Type B pancreatic cell (in vitro differentiated cells): ENCODE measurements at regions not wholly inside any gene's neighbourhood (a gene's known extent, or its start where the extent isn't known, plus 50 kb on each side); places are given as distances from the start of the nearest gene placed in this dataset.

ENCODE experiments used
- DNase-seq: peaks from one replicate; pipeline ENCODE4 v3.0.0; 2021; ENCODE audit warnings: mixed read lengths; ENCODE audit not compliant: unreplicated experiment; ENCODE audit errors: extremely low spot score
- H3K27ac Mint-ChIP-seq: 2 replicates; pipeline ENCODE4 v1.8.0; 2021; ENCODE audit warnings: mild to moderate bottlenecking, mixed read lengths
- H3K27me3 Mint-ChIP-seq: 2 replicates; pipeline ENCODE4 v1.8.0; 2021; ENCODE audit warnings: mixed read lengths
- H3K36me3 Mint-ChIP-seq: 2 replicates; pipeline ENCODE4 v1.8.0; 2021; ENCODE audit warnings: mixed read lengths
- H3K4me1 Mint-ChIP-seq: one replicate; pipeline ENCODE4 v1.8.0; 2021; ENCODE audit warnings: mixed read lengths; ENCODE audit not compliant: unreplicated experiment
- H3K4me3 Mint-ChIP-seq: 2 replicates; pipeline ENCODE4 v1.8.0; 2021; ENCODE audit warnings: mild to moderate bottlenecking, mixed read lengths
- H3K9me3 Mint-ChIP-seq: 2 replicates; pipeline ENCODE4 v1.8.0; 2021; ENCODE audit warnings: mixed read lengths
- TF ChIP-seq, protein P1 (sequence below): fragments of 200-600 bp; sonication (generic); conservative IDR thresholded peaks from 2 replicates; pipeline ENCODE4 v1.5.0; 2021; ENCODE audit warnings: antibody characterized with exemption, mild to moderate bottlenecking

DNA sequence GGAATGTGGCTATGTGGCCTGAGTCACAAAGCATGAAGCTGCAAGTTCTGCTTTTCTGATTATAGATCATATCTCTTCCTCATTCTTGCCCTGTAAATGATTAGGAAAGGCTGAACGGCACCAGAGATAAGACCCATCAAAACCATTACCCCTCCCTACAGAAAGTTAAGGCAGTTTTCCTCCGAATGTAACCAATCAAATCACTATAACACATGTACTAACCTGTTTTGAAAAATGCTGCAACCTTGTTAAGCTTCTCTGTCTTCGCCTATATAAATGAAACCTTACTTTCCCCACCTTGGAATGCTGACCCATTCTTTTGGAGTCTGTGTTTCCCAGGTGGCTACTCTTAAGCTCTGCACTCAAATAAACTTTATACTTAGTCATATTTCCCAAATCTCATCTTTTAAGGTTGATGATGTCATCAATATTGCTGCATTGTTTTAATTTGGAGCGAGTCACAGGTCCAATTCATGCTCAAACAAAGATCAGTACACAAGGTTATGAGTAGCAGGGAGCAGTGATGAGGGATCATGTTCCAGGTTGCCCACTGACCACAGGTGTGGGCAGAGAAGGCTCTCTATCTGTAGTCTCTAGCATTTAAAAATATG is 662.3 kb downstream of the IRS1 start:
- no peak overlapping the region for H3K4me3 Mint-ChIP-seq
- no peaks in the 10 kb centered on the region for H3K36me3 Mint-ChIP-seq
- no peak for DNase-seq
- H3K9me3 Mint-ChIP-seq: no peaks in the 10 kb centered on the region
- peaks cover 17% of the 10 kb centered on the region for H3K4me1 Mint-ChIP-seq
- TF ChIP-seq, protein P1, sequence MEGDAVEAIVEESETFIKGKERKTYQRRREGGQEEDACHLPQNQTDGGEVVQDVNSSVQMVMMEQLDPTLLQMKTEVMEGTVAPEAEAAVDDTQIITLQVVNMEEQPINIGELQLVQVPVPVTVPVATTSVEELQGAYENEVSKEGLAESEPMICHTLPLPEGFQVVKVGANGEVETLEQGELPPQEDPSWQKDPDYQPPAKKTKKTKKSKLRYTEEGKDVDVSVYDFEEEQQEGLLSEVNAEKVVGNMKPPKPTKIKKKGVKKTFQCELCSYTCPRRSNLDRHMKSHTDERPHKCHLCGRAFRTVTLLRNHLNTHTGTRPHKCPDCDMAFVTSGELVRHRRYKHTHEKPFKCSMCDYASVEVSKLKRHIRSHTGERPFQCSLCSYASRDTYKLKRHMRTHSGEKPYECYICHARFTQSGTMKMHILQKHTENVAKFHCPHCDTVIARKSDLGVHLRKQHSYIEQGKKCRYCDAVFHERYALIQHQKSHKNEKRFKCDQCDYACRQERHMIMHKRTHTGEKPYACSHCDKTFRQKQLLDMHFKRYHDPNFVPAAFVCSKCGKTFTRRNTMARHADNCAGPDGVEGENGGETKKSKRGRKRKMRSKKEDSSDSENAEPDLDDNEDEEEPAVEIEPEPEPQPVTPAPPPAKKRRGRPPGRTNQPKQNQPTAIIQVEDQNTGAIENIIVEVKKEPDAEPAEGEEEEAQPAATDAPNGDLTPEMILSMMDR: no peak
- H3K27me3 Mint-ChIP-seq: no peaks in the 10 kb centered on the region
- H3K27ac Mint-ChIP-seq: peak overlapping the region; percentile 46

DNA sequence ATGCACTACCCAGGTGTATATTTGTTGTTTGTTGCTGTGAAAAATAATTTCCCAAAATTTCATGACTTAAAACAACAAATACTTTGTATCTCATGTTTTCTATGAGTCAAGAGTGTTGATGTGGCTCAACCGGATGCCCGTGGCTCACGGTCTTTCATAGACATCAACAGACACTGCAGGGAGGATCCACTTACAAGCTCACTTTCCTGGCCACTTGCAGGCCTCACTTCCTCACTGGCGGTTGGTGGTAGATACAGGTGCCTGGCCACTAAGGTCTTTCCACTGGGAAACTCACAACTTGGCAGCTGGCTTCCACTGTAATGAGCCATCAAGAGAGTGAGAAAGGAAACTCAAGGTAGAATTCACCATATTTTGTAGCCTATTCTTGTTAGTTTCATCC is 662.9 kb downstream of the IRS1 start:
- DNase-seq: no peak
- Mint-ChIP-seq H3K4me3 (no peak overlapping the region), H3K4me1 (peaks cover 17% of the 10 kb centered on the region), H3K9me3 (no peaks in the 10 kb centered on the region), H3K27ac (peak overlapping the region; percentile 46), H3K36me3 (no peaks in the 10 kb centered on the region), H3K27me3 (no peaks in the 10 kb centered on the region)
- TF ChIP-seq, protein P1: no peak

DNA sequence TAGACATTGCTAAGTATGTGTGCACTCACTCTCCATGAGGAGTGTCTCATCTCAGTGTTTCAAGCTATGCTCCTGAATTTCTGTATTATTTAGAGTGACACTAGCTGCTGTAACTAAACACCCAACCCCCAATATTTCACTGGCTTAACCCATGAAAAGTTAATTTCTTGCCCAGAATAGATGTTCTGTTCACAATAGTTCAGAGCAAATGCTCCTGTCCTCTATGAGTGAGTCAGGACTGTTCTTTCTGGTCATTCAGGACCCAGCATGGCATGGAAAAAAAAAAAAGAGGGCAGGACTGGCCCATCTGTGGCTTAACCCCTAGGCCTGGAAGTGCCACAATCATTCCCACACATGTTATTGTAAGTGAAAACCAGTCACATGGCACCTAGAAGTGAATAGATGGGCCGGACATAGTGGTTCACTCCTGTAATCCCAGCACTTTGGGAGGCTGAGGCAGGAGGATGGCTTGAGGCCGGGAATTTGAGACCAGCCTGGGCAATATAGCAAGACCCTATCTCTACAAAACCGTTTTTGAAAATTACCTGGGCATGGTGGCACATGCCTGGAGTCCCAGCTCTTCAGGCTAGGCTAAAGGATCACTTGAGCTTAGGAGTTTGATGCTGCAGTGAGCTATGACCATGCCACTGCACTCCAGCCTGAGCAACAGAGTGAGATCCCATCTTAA is 663.6 kb downstream of the IRS1 start:
- Mint-ChIP-seq H3K27me3 (no peaks in the 10 kb centered on the region), H3K9me3 (no peaks in the 10 kb centered on the region), H3K36me3 (no peaks in the 10 kb centered on the region), H3K27ac (no peak overlapping the region), H3K4me1 (peaks cover 17% of the 10 kb centered on the region), H3K4me3 (no peak overlapping the region)
- no peak for DNase-seq
- TF ChIP-seq, protein P1: no peak

DNA sequence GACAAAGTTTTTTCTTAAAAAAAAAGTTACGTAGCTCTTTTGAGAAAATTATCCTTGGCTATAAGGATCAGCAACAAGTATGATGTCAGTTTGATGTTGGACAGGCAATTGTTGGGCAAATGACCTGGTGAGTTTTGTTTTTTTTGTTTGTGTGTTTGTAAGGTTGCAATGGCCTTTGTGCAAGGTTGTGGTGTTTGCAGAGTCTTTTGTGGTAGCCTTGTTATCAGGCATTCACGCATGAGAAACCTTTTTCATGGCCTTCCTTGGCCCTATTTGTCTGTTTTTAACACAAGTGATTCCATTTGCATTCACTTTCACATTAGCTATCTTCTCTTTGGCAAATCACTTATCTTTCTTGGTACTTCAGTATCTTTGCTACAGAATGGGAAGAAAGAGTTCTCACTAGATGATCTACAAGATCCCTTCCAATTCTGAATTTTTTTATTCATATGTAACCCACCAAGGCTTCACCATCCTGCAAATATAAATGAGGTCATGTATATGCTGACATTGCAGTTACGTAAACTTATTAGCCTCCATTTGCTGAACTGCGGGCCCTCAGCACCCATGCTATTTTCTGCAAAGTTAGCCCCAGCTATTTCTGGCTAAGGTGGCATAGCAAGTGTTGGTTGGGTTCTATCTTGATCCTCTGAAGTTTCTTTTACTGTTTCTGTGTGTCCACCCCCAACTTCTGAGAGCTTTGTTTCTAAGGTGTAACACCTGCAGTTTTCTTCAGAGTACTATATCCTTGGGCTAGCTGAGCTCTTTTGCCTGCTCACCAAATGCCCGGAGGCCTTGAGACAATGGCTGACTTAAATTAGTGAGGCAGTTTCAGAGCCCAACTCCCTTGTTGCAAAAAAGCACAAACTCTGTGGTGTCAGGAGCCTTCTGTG is 667.1 kb downstream of the IRS1 start:
- no peak for DNase-seq
- TF ChIP-seq, protein P1: no peak

DNA sequence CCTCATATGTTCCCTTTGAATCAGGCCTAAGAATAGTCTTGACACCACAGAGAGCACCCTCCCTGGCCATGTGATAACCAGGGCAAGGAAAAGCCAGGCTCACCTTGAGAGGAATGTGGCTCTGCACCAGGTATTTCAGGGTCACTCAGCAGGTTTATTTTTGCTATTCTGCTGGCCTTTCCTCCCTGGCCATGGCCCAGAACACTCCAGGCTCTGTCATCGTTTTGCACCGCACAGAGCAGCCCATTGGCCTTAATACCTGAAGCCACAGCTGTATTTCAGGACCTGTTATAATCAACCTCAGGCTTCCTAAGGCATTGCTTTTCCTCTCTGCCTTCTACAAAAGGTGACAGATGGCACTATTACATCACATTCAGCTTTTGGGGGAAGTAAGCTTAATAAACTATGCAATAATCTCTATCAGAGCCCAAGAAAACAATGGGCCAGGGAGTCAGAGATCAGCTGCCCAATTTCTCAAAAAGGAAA is 668.3 kb downstream of the IRS1 start:
- Mint-ChIP-seq H3K4me3 (no peak overlapping the region), H3K4me1 (peaks cover 12% of the 10 kb centered on the region), H3K36me3 (no peaks in the 10 kb centered on the region), H3K9me3 (no peaks in the 10 kb centered on the region), H3K27ac (no peak overlapping the region), H3K27me3 (no peaks in the 10 kb centered on the region)
- DNase-seq: no peak
- TF ChIP-seq, protein P1: no peak

More for the DNA sequence above, 667.1 kb downstream of the IRS1 start:
- Mint-ChIP-seq H3K9me3 (no peaks in the 10 kb centered on the region), H3K27ac (no peak overlapping the region), H3K27me3 (no peaks in the 10 kb centered on the region), H3K4me1 (peaks cover 17% of the 10 kb centered on the region), H3K36me3 (no peaks in the 10 kb centered on the region), H3K4me3 (no peak overlapping the region)
